ENCODE measurements at regions not wholly inside any gene's neighbourhood (a gene's known extent, or its start where the extent isn't known, plus 50 kb on each side); places are given as distances from the start of the nearest gene placed in this dataset.

DNA sequence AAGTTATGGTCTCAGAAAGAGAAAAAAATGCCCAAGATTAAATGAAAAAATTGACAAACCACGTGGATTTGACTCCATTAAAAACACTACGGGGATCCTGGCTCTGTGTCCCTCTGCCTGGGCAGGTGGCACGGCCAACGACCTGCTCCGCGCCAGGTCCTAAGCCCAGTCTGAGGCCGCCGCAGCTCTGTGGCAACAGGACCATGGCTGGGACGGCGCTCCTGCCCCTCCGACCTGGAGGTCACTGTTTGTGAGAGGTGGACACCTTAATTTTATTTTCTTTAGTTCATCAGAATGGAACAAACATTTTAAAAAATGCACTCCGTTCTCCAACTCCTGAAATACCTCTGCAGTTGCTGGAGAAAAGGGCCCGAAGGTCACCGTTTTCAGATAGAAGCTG is 369.4 kb downstream of the CDH9 start:
- no peak for DNase-seq

DNA sequence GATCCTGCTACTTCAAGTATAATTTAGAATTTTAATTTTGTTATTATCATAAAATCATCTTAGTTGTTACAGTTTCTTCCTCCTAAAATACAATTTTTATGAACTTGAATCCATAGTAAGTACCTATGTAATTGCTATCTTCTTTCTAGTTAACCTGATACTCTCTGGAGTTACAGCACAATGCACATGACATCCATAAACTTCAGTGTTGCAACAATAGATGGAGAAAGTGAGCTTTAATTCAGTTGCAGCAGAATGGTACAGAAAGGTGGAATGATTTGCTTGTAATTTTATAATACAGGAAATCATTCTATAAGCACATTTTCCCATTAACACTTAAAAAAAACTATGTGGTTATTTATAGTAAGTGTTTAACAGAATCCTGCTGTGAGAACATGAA is 372.0 kb downstream of the CDH9 start:
- no peak for DNase-seq

DNA sequence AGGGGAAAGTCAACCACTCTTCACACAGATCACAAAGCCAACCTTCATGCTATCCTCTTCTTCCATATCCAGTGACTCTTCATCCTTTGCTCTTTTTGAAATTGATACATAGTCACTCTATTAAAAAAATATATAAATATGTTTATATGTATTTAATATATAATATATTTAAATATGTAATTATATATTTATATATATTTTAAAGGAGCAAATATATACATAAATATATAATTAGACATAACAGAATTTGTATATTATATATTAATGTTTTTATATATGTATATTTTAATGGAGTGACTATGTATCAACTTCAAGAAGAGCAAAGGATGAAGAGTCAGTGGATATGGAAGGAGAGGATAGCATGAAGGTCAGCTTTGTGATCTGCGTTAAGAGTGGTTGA is 374.9 kb downstream of the CDH9 start:
- no peak for DNase-seq

DNA sequence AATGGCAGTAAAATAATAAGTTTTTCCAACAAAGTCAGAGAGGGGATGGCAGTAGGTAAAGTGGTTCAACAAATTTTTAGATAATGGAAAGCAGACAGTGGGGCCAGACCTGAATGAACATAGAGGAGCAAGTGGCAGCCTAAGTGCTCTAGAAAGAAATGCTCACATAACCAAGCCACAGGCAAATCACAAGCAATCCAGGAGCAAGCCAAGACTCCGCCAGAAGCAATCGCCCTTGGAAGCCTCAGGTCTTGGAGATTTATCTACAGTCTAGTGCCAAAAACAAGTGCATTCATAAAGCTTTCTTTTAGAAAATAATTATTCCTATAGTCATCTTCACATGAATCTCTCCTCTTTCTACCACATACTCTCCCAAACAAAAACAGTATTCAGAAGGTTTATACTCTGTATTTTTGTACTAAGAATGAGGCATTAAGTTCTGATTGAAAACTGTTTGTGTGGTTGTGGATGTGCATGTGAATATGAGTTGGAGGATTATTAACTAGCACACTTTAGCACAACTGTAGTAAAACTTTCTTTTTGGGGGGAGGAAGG is 375.5 kb downstream of the CDH9 start:
- DNase-seq: no peak

DNA sequence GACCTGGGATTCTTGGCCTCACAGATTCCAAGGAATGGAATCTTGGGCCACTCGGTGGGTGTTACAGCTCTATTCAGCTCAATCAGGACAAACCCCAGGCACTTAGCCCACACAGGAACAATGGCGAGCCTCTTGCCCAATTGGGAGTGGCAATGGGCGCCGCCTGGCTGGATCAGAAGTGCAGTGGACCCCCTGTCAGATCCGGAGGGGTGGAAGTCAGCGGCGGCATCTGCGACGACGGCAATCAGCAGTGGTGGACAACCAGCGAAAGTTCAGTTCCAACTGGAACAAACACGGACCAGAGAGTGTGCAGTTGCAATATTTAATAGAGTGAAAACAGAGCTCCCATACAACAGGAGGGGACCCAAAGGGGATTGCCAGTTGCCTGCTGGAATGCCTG is 378.3 kb downstream of the CDH9 start:
- no peak for DNase-seq

DNA sequence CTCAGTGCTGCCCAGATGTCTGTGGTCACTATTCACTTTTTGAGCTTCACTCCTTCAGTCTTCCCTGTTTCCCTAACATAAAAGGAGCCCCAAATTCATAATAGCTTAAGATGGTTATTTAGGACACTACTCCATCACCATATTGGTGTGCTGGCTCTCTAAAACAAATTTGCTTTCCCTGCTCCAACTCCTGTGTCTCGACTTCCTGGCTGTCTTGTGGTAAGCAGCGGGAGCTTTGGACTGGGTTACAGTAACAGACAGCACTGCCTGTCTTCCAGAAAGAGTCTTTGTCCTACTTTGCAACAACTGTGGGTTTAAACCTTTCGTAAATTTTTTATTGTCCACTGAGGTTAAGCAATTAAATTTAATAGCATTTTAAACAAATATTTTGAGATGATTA is 389.4 kb downstream of the CDH9 start:
- no peak for DNase-seq

DNA sequence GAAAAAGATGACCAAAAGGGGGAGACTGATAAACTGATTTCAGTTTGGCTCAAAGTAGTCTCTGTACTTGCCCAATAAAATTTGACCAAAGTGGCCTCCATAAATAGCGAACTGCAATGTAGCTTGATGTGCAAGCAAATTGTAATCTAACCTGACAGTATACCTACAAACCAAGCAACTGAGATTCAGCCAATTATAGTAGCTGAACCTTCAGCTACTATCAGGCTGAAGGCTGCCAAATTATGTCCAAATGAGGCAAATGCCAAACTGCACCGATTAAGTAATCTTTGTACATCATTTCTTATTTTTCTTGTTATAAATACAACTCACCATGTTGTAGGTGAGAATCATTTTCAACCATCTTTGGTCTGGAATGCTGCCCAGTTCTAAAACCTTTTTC is 390.6 kb downstream of the CDH9 start:
- DNase-seq: no peak

DNA sequence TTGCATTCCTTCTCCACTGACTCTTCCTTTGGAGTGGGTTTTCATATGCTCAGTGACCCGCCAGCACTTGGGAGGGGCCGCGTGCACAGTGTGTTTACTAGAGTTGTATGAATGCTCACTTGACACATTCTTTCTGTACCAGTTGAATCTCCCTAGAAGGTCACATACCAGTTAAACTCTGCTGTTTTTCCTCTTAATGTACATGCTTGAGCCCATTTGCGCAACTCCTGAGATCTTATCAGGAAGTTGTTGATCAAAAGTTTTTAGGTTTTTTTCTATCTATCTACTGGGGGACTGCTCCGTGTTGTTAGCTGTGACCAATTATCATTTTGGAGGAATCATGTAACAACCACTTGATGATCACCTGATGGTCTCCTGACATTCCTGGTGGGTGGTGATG is 392.7 kb downstream of the CDH9 start:
- DNase-seq: no peak

DNA sequence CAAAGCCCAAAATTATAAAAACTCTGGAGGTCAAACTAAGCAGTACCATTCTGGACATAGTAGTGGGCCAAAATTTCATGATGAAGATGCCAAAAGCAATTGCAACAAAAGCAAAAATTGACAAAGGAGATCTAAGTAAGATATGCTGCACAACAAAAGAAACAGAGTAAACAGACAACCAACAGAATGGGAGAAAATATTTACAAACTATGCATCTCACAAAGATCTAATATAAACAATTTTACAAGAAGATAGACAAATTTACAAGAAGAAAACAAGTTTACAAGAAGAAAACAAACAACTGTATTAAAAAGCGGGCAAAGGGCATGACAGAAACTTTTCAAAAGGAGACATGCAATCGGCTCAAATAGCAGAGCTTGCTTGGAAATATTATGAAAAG is 396.9 kb downstream of the CDH9 start:
- no peak for DNase-seq

DNA sequence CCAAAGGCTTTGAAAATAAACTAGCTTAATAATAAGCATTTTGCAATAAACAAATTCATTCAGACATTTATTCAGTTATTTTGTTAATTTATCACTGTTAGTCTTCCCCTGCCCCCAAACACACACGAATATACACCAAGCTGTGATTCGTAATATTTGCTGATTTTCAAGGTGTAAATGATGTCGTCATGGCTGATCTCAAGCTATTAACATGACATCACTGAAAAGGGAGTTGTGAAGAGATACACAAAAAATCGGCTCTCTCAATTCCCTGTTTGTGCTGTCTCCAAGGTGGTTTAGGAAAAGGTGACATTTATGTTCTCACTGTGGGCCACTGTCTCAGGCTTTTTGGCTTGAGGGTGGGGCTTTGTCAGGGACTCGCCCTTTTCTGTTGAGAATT is 413.3 kb downstream of the CDH9 start:
- DNase-seq: no peak

DNA sequence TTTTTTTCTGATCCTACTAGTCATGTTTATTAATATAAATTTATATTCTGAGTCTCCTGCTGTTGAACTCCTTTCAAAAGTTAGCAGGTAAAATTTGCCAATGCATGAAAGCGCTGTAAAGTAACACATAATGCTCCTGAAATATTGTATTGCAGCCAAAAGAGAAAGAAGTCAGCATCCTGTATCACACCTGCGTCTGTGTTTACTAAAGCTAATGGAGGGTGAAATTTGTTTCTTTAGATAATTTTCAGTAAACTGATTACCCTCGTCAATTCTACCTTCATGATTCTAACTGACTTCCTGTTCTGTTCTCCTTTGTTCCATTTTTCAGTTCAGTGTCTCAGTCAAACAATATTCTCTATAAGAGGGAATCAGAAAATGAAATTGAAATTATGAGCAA is 415.4 kb downstream of the CDH9 start:
- DNase-seq: no peak

DNA sequence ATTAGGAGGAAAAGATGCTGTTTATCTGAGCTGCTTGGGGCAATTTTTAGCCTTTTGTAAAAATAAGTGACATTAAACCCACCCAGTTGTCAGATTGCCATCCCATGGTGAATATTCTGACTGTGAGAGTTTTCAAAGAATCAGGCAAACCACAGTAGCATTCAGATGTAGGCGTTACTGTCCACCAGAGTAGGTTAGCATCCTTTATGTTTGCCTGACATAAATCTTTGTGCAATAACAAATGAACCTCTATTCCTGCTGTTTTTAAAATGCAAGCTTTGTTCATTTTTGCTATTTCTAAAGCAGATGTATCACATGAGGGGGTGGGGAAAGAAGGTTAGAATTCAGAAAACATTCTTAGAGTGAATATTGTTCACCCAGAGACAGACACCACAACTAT is 427.8 kb downstream of the CDH9 start:
- no peak for DNase-seq

DNA sequence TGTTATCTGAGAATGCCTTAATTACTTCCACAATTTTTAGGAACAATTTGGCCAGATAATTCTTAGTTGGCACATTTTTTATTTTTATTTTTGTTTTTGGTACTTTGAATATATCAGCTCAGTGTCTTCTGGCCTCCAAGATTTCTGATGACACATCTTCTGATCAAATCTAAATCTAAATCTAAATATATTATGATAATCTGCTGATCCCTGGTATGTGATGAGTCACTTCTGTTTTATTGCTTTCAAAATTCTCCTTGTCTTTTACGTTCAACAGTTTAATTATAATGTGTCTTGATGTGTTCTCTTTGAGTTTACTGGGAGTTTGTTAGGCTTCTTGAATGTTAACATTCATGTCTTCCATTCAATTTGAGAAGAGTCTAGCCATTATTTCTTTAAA is 436.8 kb downstream of the CDH9 start:
- DNase-seq: no peak

DNA sequence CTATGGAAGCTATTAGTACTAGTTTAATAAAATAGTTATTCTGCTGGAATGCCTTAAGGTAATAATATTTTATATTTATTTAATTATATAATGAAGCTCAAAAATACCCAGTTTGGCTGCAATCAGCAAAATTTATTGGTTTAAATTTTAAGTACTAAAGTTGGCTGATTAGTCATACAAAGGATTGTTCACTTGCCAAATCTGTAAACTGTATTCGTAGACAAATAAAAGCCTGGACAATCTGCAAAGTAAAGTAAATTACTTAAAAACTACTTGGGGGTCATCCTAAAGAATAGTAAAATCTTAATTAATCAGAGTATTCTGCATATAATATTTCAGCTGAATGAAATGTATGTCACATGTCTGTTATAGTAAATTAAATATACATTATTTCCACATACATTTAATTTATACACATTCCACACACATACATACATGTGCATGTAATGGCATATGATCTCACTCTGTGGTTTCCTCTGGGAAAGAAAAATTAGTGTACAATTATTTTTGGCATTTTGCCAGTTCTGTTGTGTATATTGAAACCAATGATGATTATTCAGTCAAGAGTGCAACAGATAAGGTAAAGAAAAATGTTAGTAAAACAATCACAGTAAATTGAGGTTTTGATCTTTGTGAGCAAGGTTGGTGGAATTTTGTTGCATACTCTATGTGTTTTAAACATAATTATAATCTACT is 455.9 kb downstream of the CDH9 start:
- DNase-seq: no peak

DNA sequence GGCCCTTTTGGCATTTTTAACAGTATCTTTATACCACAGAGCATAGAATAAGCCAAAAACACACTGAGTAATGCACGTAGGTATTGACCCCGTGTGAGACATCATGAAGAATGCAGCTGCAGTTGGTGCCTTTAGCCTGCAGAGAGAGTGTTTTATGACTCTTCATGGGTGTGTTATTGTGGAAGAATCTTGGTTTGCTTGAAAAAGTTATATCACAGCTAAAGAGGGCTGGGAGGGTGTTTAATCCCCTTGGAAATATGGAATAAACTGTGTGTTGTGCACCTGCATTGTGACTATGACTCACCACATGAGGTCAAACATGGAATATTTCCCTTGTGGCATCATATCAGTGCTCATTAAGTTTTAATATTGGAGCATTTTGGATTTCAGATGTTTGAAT is 458.7 kb downstream of the CDH9 start:
- no peak for DNase-seq

DNA sequence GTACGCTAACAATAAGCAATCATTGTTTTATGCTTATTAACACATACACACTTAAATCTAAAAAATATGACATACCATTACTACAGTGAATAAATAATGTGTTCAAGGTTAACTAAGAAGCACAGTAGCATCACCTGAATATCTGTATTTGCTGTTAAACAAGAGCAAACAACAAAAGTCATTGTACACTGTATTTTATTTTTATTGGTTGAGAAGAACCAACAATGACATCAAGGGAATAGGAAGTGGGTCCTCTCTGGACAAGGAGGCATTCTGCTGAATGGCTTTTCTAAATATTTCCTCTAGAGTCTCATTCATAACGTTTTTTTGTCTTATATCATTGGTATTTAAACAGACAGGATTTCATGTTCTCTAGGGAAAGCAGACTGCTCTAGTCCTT is 460.4 kb downstream of the CDH9 start:
- DNase-seq: no peak

DNA sequence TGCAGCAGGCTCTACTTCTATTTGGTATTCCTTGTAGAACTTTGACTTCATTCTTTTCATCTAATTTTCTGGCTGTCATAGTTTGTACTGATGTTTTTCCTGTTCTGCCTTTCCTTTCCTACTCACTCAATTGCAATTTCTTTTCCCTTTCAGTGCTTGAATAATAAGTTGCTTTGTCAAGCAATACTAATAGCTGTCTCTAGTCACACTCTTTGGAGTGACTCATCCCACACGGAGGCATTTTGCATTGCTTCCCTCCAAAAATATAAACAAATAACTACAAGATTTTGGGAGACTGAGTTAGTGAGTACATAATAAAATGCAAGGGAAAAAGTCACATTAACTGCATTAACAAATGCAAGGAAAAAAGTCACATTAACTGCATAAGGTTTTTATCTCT is 465.9 kb downstream of the CDH9 start:
- DNase-seq: no peak

DNA sequence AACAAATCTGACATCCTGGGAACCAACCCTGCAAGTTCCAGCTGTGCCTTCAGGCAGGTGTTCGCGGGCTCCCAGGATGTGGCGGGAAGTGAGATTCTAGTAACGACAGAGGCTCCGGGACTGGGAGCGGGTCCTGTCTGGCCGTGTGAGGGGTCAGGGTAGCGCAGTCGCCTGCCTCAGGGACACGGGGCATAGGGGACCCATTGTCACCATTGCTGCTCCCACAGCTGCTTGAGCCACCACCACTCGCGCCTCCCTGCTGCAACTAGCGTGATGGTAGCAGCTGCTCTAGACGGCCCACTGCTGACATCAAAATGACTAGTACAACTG is 468.5 kb downstream of the CDH9 start:
- DNase-seq: no peak

DNA sequence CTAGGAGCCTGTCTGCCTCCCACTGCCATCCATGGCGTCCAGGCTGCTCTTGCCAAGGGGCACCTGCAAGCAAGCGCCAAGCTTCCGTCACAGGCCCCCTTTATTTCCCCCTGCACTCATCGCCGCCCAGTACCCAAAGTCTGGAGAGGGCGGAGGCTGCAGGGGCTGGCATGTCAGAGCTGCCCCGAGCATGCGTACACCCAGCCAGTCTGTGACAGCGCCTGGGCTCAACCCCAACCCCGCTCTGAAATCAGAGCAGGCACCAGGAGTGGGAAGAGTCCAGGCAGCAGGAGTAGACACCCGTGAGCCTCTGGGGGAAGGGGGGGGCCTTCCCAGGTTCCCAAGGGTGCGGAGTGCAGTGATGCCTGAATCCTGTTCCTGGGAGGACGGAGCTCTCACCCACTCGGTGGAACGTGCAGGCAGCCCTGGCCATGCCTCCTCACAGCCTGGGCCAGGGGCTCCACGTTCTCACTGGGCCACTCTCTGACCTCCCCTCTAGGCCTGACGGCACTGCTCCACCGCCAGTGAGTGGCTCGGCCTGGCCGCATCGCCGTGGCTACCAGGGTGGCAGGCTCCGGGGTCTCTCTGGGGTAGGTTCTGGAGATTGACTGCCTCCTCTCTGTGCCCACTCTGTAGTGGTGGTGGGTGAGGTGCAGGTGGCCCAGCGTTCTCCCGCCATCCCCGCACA is 469.0 kb downstream of the CDH9 start:
- no peak for DNase-seq

DNA sequence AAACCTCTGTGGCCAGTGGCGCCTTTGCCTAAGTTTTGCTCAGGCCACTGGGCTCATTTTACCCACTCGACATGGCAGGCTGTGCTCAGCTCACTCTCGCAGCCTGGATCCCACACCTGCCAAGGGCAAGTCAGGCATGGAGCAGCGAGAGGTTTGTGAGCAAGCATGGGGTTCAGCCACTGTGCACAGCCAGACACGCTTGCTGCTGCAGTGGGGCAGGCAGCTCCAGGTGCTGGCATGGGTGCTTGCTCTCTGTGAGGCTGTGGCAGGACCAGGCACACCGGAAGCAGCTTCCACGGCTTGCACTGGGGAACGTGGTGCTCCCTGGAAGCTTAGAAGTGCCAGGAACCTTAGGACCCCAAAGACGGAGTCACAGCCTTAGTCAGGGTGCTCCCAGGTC is 470.1 kb downstream of the CDH9 start:
- no peak for DNase-seq

DNA sequence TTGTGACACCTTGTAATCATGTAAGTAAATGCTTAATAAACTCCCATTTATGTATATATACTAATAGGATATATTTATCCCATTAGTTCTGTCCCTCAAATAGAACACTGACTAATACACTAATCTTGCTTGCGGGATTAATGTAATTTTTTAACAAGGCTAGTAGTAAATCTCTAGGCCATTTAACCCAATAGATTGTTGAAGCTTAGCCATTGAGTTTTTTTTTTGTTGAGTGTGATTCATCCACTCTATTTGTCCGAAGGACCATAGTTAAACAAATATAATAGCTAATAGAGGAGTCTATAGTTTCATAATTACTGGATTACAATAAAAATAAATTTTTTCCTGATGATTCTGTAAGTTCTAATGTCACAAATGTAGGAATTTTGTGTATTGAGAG is 474.4 kb downstream of the CDH9 start:
- no peak for DNase-seq

DNA sequence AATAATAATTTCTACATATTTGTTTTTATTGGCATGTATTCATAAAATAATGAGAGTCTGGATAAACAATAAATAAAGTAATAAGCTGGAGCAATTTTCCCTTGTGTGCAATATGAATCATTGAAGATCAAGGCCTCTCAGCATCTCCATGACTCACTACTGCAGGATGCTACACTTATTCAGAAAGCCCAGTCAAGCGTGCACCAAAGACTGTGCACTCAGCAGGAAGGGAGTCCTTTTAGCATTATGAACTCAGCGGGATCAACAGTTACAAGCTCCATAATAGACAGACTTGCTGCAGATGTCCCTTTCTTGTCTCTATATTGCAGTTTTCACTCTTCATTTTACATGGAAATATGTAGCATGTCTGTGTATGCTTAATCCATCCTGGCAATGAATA is 485.3 kb downstream of the CDH9 start:
- no peak for DNase-seq

DNA sequence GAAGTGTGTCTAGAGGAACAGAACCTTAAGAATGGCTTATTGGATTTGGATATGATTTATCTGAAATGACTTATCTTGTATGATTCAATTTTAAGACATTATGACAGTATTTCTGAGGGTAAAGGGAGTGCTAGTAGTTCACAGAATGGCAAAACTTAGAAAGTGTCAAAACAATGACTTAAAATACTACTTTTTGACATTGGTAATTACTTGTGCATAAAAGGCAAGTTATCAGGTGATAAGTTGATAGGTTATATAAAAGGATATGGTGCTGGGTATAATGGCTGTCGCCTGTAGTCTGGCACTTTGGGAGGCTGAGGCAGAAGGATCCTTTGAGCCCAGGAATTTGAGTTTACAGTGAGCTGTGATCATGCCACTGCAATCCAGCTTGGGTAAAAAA is 494.4 kb downstream of the CDH9 start:
- DNase-seq: no peak

DNA sequence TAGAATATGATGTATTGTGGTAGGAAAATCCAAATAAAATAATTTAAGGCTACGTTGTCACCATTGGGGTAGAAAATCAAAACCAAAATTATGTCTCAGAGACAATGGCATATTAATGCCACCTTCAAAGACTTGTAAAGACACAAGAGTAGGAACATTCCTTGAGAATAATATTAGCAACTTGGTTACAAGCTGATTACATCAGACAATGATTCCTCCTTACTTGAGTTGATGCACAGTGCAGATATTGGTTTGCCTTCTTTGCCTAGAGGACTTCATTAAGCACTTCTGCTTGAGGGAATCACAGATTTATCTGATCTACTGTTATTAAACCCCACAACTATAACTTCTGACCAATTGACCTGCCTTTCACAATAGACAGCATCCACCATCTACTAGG is 500.2 kb downstream of the CDH9 start:
- DNase-seq: no peak

DNA sequence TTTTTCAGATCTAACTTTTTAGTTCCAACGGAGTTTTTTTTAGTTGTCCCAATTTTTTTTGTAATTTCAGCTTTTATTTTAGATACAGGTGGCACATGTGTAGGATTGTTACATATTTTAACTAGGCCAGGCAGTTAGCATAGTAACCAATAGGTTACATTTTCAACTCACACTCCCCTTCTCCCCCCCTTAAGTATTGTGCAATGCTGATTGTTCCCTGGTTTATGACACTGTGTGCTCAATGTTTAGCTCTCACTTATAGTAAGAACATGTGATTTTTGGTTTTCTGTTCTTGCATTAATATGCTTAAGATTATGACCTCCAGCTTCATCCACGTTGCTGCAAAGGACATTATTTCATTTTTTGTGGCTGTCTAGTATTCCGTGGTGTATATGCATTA is 503.2 kb downstream of the CDH9 start:
- no peak for DNase-seq

Measured in NCI-H526 (cell line).